ENCODE measurements at regions not wholly inside any gene's neighbourhood (a gene's known extent, or its start where the extent isn't known, plus 50 kb on each side); places are given as distances from the start of the nearest gene placed in this dataset.
A peak's percentile ranks its signal among the peaks of the same experiment; 100 is the strongest.

GRCh38 chr4:120158046-120158445 is 91.4 kb upstream of the MAD2L1 start:
- 11 to 35% (median 21%) methylated on average over 2 of the region's 2 CpGs for WGBS, 3 donors
- no peaks in the 10 kb centered on the region for H3K4me1 ChIP-seq (ENCODE audit: insufficient read depth)

GRCh38 chr4:120156120-120156718 is 89.6 kb upstream of the MAD2L1 start:
- intact Hi-C loops (cut with DNase I): loop anchor here in 3 of 4 donors (5.0 to 10.0 kb wide), 4 partner anchors 936 to 1096 kb away; no protein-coding TSS in a partner anchor
- no peaks in the 10 kb centered on the region for H3K9me3 ChIP-seq
- peak in 1 of 5 donors; percentile 20 for DNase-seq
- 1 to 8% (median 4%) methylated on average over 5 of the region's 5 CpGs for WGBS, 3 donors
- H3K27me3 ChIP-seq: no peaks in the 10 kb centered on the region
- TF ChIP-seq CTCF (IDR thresholded peaks at IDR 0.05) (peak; percentile 51 to 62 (median 57)), POLR2A (IDR thresholded peaks at IDR 0.05) (no peak), EP300 (IDR thresholded peaks at IDR 0.05) (no peak)
- H3K4me1 ChIP-seq (ENCODE audit: insufficient read depth): no peaks in the 10 kb centered on the region
- H3K36me3 ChIP-seq: no peaks in the 10 kb centered on the region
- H3K4me3 ChIP-seq: no peak overlapping the region
- no peak overlapping the region for H3K27ac ChIP-seq

More at GRCh38 chr4:120158046-120158445, 91.4 kb upstream of the MAD2L1 start:
- TF ChIP-seq EP300 (IDR thresholded peaks at IDR 0.05): no peak
- TF ChIP-seq POLR2A (IDR thresholded peaks at IDR 0.05): no peak
- TF ChIP-seq CTCF (IDR thresholded peaks at IDR 0.05): no peak
- no peaks in the 10 kb centered on the region for H3K27me3 ChIP-seq
- H3K4me3 ChIP-seq: no peak overlapping the region
- H3K27ac ChIP-seq: no peak overlapping the region
- H3K9me3 ChIP-seq: no peaks in the 10 kb centered on the region
- DNase-seq: no peak
- H3K36me3 ChIP-seq: no peaks in the 10 kb centered on the region
- intact Hi-C loops (cut with DNase I): loop anchor here in 3 of 4 donors (5.0 to 10.0 kb wide), 4 partner anchors 934 to 1094 kb away; no protein-coding TSS in a partner anchor

GRCh38 chr4:120155287-120155686 is 88.6 kb upstream of the MAD2L1 start:
- Histone ChIP-seq H3K4me1 (ENCODE audit: insufficient read depth) (no peaks in the 10 kb centered on the region), H3K4me3 (no peak overlapping the region), H3K9me3 (no peaks in the 10 kb centered on the region), H3K36me3 (no peaks in the 10 kb centered on the region), H3K27me3 (no peaks in the 10 kb centered on the region), H3K27ac (no peak overlapping the region)
- DNase-seq: no peak
- intact Hi-C loops (cut with DNase I): loop anchor here in 3 of 4 donors (5.0 to 10.0 kb wide), 4 partner anchors 937 to 1097 kb away; no protein-coding TSS in a partner anchor
- no peak for TF ChIP-seq POLR2A (IDR thresholded peaks at IDR 0.05)
- TF ChIP-seq EP300 (IDR thresholded peaks at IDR 0.05): no peak
- no peak for TF ChIP-seq CTCF (IDR thresholded peaks at IDR 0.05)
- WGBS, 3 donors: 67 to 73% (median 69%) methylated on average over 3 of the region's 3 CpGs

GRCh38 chr4:120144634-120145033 is 78.0 kb upstream of the MAD2L1 start:
- Histone ChIP-seq H3K4me1 (ENCODE audit: insufficient read depth) (no peaks in the 10 kb centered on the region), H3K27me3 (no peaks in the 10 kb centered on the region), H3K9me3 (no peaks in the 10 kb centered on the region), H3K4me3 (no peak overlapping the region), H3K27ac (no peak overlapping the region), H3K36me3 (no peaks in the 10 kb centered on the region)
- DNase-seq: no peak
- intact Hi-C loops (cut with DNase I): no loop called here
- TF ChIP-seq CTCF (IDR thresholded peaks at IDR 0.05) (no peak), POLR2A (IDR thresholded peaks at IDR 0.05) (no peak), EP300 (IDR thresholded peaks at IDR 0.05) (no peak)
- WGBS, 3 donors: 89 to 93% (median 91%) methylated on average over 3 of the region's 3 CpGs

Data from ovary (tissue), 7 donors.